ENCODE measurements at regions not wholly inside any gene's neighbourhood (a gene's known extent, or its start where the extent isn't known, plus 50 kb on each side); places are given as distances from the start of the nearest gene placed in this dataset.

DNA sequence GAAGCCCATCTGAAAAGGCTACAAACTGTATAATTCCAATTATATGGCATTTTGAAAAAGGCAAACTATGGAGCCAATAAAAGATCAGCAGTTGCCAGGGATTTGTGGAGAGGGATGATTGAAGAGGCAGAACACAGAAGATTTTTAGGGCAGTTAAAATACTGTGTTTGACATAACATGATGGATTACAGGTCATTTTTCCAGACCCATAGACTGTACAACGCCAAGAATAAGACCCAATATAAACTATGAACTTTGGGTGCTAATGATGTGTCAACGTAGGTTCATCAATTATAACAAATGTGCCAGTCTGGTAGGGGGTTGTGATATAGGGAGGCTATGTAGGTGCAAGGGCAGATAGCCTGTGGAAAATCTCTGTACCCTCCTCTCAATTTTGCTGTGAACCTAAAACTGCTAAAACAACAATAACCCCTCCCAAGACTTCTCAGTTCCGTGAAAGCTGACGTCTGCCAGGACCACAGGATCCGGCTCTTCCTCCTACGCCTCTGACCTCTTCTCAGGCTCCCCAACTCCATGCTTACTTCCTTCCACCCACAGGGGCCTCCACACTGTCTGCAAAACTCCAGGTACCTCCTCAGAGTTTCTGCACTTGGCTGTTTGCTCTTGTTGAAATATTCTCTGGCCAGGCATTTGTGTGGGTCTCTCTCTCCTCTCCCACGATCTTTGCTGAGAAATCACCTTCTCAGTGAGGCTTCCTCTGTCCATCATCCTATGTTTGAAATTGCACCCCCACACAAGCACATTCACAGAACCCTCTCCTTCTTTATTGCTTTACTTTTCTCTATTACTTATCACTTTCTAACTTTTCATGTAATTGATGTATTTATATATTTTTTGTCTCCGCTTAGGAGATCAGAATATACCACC lies 131.4 kb downstream of the BBS10 start:
- no peak for DNase-seq

- no peak for DNase-seq
Observed at GRCh38 chr12:76208129-76208528, 123.6 kb upstream of the NAP1L1 start.

- no peak for DNase-seq
Observed at GRCh38 chr12:76206677-76207072, 122.2 kb upstream of the NAP1L1 start.

GRCh38 chr12:76206039-76206676 lies 121.7 kb upstream of the NAP1L1 start:
- DNase-seq, result no peak

DNA sequence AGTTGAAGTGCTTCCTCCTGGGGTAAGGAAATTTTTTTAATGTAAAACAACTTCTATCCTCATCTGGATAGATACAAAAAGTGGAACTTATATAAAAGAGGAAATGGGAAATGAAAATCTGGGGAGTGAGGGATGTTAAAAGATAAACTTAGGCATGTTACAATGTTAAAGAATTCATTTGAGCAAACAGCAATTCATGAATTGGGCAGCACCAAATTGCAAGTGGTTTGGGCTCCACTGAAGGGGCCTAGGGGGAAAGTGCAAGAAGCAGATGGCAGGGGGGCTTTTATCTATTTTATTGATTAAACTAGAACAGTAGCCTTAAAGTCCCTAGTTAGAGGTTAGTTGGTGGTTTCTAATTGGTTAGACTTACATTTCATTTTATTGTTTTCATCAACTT lies 118.1 kb upstream of the NAP1L1 start:
- no peak for DNase-seq

- no peak for DNase-seq
Observed at GRCh38 chr12:76201758-76202157, 117.3 kb upstream of the NAP1L1 start.

DNA sequence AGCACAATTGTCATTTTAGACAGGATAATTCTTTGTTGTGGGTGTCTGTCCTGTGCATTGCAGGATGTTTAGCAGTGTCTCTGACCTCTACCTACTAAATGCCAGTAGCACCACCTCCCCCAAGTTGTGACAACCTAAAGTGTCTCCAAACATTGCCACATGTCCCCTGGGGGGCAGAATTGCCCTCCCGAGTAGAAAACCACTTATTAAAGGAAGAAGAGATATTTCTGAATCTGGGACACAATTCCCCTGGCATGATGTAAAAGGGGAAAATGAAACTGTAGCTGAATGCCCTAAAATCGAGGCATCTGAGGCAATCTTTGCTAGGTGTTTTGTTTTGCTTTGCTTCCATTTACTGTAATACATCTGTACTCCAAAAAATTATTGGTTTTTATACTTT lies 116.8 kb upstream of the NAP1L1 start:
- no peak for DNase-seq

GRCh38 chr12:76199808-76200207 lies 115.3 kb upstream of the NAP1L1 start:
- peak; percentile 59 for DNase-seq

DNA sequence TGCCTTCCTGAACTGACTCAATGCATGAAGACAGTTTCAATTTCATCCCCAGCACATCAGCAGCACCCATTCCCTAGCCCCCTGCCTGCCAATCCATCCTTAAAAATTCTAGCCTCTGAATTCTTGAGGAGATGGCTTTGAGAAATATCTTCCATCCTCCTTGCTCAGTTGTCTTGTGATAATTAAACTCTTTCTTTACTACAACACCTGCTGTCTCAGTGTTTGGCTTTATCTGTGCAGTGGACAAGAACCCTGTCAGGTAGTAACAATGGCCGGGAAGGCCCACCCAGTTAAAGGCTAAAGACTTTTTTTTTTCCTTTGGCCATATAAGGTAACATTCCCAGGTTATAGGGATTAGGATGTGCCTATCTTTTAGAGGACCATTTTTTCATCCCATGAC lies 114.4 kb upstream of the NAP1L1 start:
- no peak for DNase-seq

GRCh38 chr12:76197283-76197682 lies 112.8 kb upstream of the NAP1L1 start:
- DNase-seq, result no peak

DNA sequence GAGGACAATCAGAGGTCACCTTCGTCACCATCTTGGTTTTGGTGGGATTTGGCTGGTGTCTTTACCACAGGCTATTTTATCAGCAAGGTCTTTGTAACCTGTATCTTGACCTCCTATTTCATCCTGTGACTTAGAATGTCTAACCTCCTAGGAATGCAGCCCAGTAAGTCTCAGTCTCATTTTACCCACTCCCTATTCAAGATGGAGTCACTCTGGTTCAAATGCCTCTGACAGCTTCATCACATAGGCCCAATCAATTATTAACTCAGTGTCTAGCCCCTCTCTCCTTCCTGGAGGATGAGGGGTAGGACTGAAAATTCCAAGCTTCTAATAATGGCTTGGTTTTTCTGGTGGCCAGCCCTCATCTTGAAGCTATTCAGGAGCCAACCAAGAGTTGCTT lies 111.4 kb upstream of the NAP1L1 start:
- no peak for DNase-seq

DNA sequence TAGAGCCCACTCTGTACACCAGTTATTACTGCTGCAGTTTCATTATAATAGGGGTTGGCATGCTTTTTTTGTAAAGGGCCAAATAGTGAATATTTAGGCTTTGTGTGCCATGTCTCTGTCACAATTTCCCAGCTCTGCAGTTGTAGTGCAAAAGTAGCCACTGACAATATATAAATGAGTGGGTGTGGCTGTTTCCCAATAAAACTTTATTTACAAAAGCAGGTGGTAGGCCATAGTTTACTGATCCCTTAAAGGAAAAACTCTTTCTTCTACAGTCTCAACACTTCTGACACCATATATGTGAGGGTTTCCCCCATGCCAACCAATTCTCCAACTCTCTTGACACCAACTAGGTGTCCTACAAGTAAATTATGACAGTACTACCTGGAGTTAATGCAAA lies 110.2 kb upstream of the NAP1L1 start:
- DNase-seq, result no peak

- DNase-seq, result no peak
Observed at GRCh38 chr12:76193961-76194360, 109.5 kb upstream of the NAP1L1 start.

DNA sequence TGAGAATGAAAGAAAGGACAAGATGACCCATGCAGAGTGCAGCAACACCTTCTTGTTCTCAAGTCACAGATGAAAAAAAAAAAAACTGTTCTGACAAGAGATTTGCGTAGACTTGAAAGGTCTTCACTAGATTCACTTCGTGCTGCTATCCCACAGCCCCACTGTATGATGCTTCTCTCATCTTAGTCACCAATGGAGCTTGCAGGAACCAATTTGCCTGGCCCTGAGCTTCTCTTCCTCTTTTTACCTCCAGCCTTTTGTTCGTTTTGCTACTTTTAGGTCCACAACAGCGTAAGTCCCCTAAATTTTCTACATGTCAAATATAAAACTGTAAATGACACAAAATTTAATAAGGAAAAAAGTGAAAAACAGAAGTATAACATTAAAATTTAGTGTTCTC lies 107.9 kb upstream of the NAP1L1 start:
- no peak for DNase-seq

DNA sequence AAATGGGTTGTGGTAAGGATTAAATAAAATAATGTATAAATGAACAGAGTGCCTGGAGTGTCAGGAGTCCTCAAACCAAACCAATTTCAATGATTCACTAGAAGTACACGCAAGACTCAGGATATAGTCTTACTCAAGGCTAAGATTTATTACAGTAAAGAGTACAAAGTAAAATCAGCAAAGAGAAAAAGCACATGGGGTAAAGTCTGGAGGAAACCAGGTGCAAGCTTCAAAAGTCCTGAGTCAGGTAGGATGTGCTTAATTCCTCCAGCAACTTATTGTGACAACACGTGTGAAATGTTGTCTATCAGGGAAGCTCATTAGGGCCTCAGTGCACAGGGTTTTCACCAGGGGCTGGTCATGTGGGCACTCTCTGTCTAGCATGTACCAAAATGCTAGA lies 105.8 kb upstream of the NAP1L1 start:
- no peak for DNase-seq

DNA sequence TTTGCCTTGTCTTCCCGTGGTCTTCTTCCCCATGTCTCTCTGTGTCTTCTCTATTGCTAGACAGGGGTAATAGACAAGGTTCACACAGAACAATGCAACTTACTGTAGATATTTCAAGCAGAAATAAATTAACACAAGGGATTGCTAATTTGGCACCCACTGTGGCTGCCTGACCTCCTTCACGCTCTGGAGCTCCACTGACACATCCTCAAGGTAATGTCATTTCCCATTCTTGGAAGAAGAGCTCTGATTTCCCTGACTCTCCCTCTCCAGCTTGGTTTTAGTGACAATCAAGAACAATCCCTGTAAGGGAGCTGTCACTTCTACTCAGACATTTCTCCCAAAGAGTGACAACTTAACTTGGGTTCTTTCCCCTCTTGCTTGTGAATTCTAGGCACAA lies 105.4 kb upstream of the NAP1L1 start:
- no peak for DNase-seq

- DNase-seq, result no peak
Observed at GRCh38 chr12:76187177-76187576, 102.7 kb upstream of the NAP1L1 start.

GRCh38 chr12:76186131-76186906 lies 101.8 kb upstream of the NAP1L1 start:
- peak; percentile 97 for DNase-seq

DNA sequence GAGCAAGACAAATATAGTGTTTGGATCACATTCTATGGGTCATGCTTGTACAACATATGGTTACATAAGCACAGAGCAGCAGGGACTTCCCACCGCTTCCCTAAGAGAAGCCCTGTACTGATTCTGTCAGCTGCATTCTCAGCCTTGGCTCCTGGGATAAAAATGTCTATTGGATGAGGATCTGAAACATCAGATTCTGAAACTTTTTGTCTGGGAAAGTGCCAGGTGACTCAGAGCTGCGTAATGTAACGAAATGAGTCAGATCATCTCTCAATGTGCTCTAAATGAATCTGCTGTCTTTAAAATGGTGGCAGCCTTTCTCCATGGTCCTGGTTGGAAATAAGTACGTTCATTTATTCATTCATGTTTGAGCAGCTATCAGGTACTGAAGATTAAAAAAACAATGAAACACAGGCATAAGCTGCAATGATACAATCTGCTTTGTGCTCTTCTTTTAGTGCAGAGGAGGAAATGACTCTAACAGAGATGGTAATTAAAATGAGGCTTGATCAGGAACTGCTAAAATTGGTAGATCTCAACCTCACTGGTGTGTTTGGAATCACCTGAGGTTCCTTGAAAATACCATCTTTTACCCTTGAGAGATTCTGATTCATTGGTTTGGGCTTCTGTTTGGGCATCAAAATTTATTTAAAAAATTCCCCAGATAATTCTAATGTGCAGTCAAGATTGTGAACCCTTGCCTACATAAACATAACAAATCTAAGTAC lies 99.1 kb upstream of the NAP1L1 start:
- peak; percentile 99 for DNase-seq

DNA sequence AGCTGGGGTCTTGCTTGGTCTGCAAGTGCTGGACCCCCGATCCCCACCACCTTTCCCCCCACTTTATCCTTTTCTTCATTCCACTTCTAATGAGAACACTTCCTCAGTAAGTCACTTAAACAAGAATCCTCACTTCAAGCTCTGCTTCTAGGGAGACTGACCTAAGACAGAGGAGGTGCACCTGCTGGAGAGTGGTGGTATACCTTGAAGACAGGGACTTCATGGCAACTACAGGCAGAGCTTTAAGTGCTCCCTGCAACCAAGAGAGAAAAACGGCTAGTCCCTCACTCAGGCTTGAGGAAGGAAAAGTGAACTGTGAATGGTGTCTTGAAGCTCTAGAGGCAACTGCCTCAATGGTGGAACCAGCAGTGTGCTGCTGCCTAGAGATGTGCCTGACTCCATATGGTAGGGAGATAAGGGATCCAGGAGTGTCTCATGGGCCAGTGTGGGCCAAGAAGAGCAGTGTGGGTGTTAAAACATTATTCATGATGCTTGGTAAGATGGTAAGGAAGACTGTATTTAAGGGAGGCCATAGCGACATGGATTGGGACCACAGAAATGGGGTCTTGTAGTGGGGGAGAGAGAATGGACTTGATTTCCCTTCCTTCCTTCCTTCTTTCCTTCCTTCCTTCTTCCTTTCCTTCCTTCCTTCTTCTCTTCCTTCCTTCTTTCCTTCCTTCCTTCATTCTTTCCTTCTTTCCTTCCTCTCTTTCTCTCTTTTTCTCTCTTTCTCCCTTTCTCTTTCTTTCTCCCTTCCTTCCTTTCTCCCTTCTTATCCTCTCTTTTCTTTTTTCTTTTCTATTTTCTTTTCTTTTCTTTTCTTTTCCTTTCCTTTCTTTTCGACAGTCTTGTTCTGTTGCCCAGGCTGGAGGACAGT lies 96.2 kb upstream of the NAP1L1 start:
- no peak for DNase-seq

- no peak for DNase-seq
Observed at GRCh38 chr12:76178452-76178851, 94.0 kb upstream of the NAP1L1 start.

DNA sequence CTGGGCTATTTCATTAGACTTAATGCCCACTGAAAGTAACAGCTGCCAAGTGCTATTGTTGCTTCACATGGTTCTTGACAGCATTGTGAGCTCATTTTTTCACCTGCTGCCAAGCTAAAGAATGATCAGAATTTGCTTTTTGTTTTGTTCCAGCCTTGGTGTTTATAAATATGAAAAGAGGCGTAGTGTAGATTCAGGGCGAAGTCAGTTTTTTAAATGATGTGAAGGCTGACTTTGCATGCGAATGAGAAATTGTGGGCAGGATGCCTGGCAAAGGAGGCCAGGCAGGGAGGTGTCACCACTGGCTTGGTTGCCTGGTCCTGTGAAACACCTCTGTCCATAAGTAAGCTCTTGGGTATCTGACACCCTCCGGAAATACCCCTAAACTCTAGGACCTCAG lies 93.3 kb upstream of the NAP1L1 start:
- no peak for DNase-seq

Data from NCI-H226 (cell line).